H1 (cell line): ENCODE measurements at regions not wholly inside any gene's neighbourhood (a gene's known extent, or its start where the extent isn't known, plus 50 kb on each side); places are given as distances from the start of the nearest gene placed in this dataset.

ENCODE experiments used
- CTCF ChIA-PET: fragments of 300-600 bp; sonication (Branson Sonifier 250); formaldehyde crosslinking; loops from one replicate; lab custom pipeline; 2021; ENCODE audit not compliant: partially characterized antibody; lab: Charles Lee
- POLR2A ChIA-PET: fragments of 300-600 bp; sonication (Branson Sonifier 250); formaldehyde crosslinking; loops from one replicate; lab custom pipeline; 2021; ENCODE audit warnings: inconsistent platforms; ENCODE audit not compliant: partially characterized antibody; lab: Charles Lee
- DNase-seq, 2 experiments: peaks; one replicate each; pipeline versions ENCODE4 v3.0.0 to v3.0.0-alpha.2; 2010 to 2022; ENCODE audit warnings: low spot score in 2 of 2, low read depth in 1 of 2, mixed read lengths in 1 of 2
- FAIRE-seq: peaks from 2 replicates; lab custom pipeline; 2011; peaks lifted over from hg19 to GRCh38; lab: Jason Lieb, UNC
- H2AFZ ChIP-seq: 2 replicates; pipeline ENCODE4 v1.8.1; 2012; ENCODE audit warnings: low read length, inconsistent platforms
- H2AK5ac ChIP-seq: 2 replicates; pipeline ENCODE4 v1.6.1; 2013; ENCODE audit warnings: low read depth, low read length
- H2BK120ac ChIP-seq: replicated peaks from 2 replicates; pipeline ENCODE3; 2013; ENCODE audit warnings: low read depth, low read length, inconsistent platforms
- H2BK12ac ChIP-seq: 2 replicates; pipeline ENCODE4 v1.6.1; 2013; ENCODE audit warnings: low read depth, low read length
- H2BK15ac ChIP-seq: 2 replicates; pipeline ENCODE4 v1.6.1; 2013; ENCODE audit warnings: low read length
- H2BK20ac ChIP-seq: 2 replicates; pipeline ENCODE4 v1.6.1; 2013; ENCODE audit warnings: low read length
- H2BK5ac ChIP-seq: 2 replicates; pipeline ENCODE4 v1.6.1; 2013; ENCODE audit warnings: low read depth, low read length
- H3K14ac ChIP-seq: 2 replicates; pipeline ENCODE4 v1.6.1; 2013; ENCODE audit warnings: inconsistent platforms; ENCODE audit not compliant: insufficient read length
- H3K18ac ChIP-seq: 2 replicates; pipeline ENCODE4 v1.6.1; 2013; ENCODE audit warnings: low read length; ENCODE audit errors: extremely low read depth
- H3K23ac ChIP-seq: 2 replicates; pipeline ENCODE4 v1.6.1; 2013; ENCODE audit warnings: inconsistent platforms; ENCODE audit not compliant: insufficient read length
- H3K23me2 ChIP-seq: 2 replicates; pipeline ENCODE4 v1.6.1; 2013; ENCODE audit warnings: low read depth, low read length
- H3K27ac ChIP-seq: 2 replicates; pipeline ENCODE4 v1.6.1; 2011; ENCODE audit warnings: low read depth, low read length, inconsistent platforms
- H3K27me3 ChIP-seq, 4 experiments: replicated peaks in 1 of 4; 1 replicate in 1 of 4; 2 replicates in 3 of 4; pipeline versions ENCODE4 v1.6.1 to v1.8.1; 2011 to 2013; ENCODE audit warnings: low read length in 3 of 4, mild to moderate bottlenecking in 3 of 4, inconsistent platforms in 2 of 4, mixed read lengths in 2 of 4, moderate library complexity in 1 of 4; ENCODE audit not compliant: control insufficient read depth in 3 of 4, insufficient read depth in 3 of 4; ENCODE audit errors: extremely low read depth in 1 of 4
- H3K36me3 ChIP-seq, 4 experiments: 2 replicates each; pipeline versions ENCODE4 v1.6.1 to v1.8.1; 2011 to 2013; ENCODE audit warnings: mild to moderate bottlenecking in 4 of 4, low read length in 3 of 4, moderate library complexity in 2 of 4, control low read depth in 1 of 4, inconsistent platforms in 1 of 4; ENCODE audit not compliant: insufficient read depth in 4 of 4, control insufficient read depth in 2 of 4
- H3K4ac ChIP-seq: replicated peaks from 2 replicates; pipeline ENCODE3; 2013; ENCODE audit warnings: low read length, low read depth, mixed read lengths, inconsistent platforms; ENCODE audit not compliant: insufficient read length
- H3K4me1 ChIP-seq, 4 experiments: replicated peaks in 1 of 4; 1 replicate in 1 of 4; 2 replicates in 3 of 4; pipeline versions ENCODE4 v1.6.1 to v1.8.1; 2011 to 2013; ENCODE audit warnings: low read length in 3 of 4, inconsistent platforms in 2 of 4, mixed read lengths in 1 of 4; ENCODE audit not compliant: insufficient read depth in 4 of 4, control insufficient read depth in 3 of 4
- H3K4me2 ChIP-seq, 2 experiments: 2 replicates each; pipeline versions ENCODE4 v1.6.1 to v1.8.1; 2011 to 2013; ENCODE audit warnings: low read depth in 2 of 2, low read length in 2 of 2, control low read depth in 1 of 2, inconsistent platforms in 1 of 2, mild to moderate bottlenecking in 1 of 2; ENCODE audit not compliant: insufficient read depth in 1 of 2
- H3K4me3 ChIP-seq, 4 experiments: fragments of 200-600, 300-600 bp in 1 of 4; sonication (generic), shearing (Covaris generic), sonication (Bioruptor Twin) in 1 of 4; 2 replicates each; pipeline versions ENCODE4 v1.5.1 to v1.8.1; 2011 to 2016; ENCODE audit warnings: low read length in 4 of 4, low read depth in 3 of 4, control low read depth in 2 of 4, inconsistent platforms in 2 of 4, mild to moderate bottlenecking in 2 of 4, mixed read lengths in 1 of 4, moderate library complexity in 1 of 4; ENCODE audit not compliant: insufficient read depth in 2 of 4; ENCODE audit errors: extremely low read depth in 1 of 4
- H3K56ac ChIP-seq: replicated peaks from 2 replicates; pipeline ENCODE3; 2013; ENCODE audit warnings: low read depth, mild to moderate bottlenecking, mixed read lengths, low read length, inconsistent platforms; ENCODE audit not compliant: insufficient read length
- H3K79me1 ChIP-seq: 2 replicates; pipeline ENCODE4 v1.6.1; 2013; ENCODE audit warnings: low read depth, low read length, control low read depth
- H3K79me2 ChIP-seq, 2 experiments: 2 replicates each; pipeline versions ENCODE4 v1.6.1 to v1.8.1; 2012 to 2013; ENCODE audit warnings: low read length in 2 of 2, mild to moderate bottlenecking in 2 of 2, inconsistent platforms in 1 of 2; ENCODE audit not compliant: insufficient read depth in 2 of 2, control insufficient read depth in 1 of 2
- H3K9ac ChIP-seq, 4 experiments: replicated peaks in 1 of 4; 1 replicate in 1 of 4; 2 replicates in 3 of 4; pipeline versions ENCODE4 v1.6.1 to v1.8.1; 2011 to 2013; ENCODE audit warnings: low read depth in 3 of 4, low read length in 3 of 4, control low read depth in 2 of 4, mild to moderate bottlenecking in 2 of 4, moderate library complexity in 2 of 4, inconsistent platforms in 1 of 4; ENCODE audit errors: extremely low read depth in 1 of 4
- H3K9me3 ChIP-seq, 2 experiments: 2 replicates each; pipeline versions ENCODE4 v1.6.1 to v1.8.1; 2012 to 2013; ENCODE audit warnings: mild to moderate bottlenecking in 2 of 2, moderate library complexity in 2 of 2, control low read depth in 1 of 2, inconsistent platforms in 1 of 2, low read depth in 1 of 2, low read length in 1 of 2, mixed read lengths in 1 of 2; ENCODE audit not compliant: insufficient read depth in 2 of 2
- H4K20me1 ChIP-seq, 2 experiments: replicated peaks in 1 of 2; 2 replicates each; pipeline versions ENCODE3 to v1.8.1; 2011 to 2013; ENCODE audit warnings: inconsistent platforms in 2 of 2, low read length in 2 of 2, mild to moderate bottlenecking in 1 of 2; ENCODE audit not compliant: insufficient read depth in 2 of 2, control insufficient read depth in 1 of 2
- H4K5ac ChIP-seq: 2 replicates; pipeline ENCODE4 v1.6.1; 2013; ENCODE audit warnings: low read length, low read depth, mixed read lengths, inconsistent platforms; ENCODE audit not compliant: insufficient read length
- H4K8ac ChIP-seq: 2 replicates; pipeline ENCODE4 v1.8.0; 2013; ENCODE audit warnings: mild to moderate bottlenecking, moderate library complexity, low read length, inconsistent platforms; ENCODE audit not compliant: insufficient read depth; ENCODE audit errors: extremely low read depth
- H4K91ac ChIP-seq: replicated peaks from 2 replicates; pipeline ENCODE3; 2013; ENCODE audit warnings: low read length, mixed read lengths, inconsistent platforms; ENCODE audit not compliant: insufficient read length
- ATF3 ChIP-seq: IDR thresholded peaks from 2 replicates; pipeline ENCODE4 v1.6.1; 2011; ENCODE audit warnings: low read depth, mild to moderate bottlenecking, low read length; ENCODE audit not compliant: insufficient read depth
- CTCF ChIP-seq, 3 experiments: IDR thresholded peaks; 1 replicate in 2 of 3; 2 replicates in 1 of 3; pipeline versions ENCODE4 v1.5.1 to v1.6.1; 2011; ENCODE audit warnings: low read length in 3 of 3, mild to moderate bottlenecking in 3 of 3, inconsistent platforms in 2 of 3, low read depth in 1 of 3, moderate library complexity in 1 of 3; ENCODE audit not compliant: insufficient read depth in 1 of 3; ENCODE audit errors: control extremely low read depth in 1 of 3
- RXRA ChIP-seq: IDR thresholded peaks from 2 replicates; pipeline ENCODE4 v1.6.1; 2011; ENCODE audit warnings: low read depth, mild to moderate bottlenecking, low read length, moderate library complexity; ENCODE audit not compliant: insufficient read depth
- SUZ12 ChIP-seq: fragments of 200-600 bp; sonication (generic); IDR thresholded peaks from 2 replicates; pipeline ENCODE4 v1.6.1; 2012; ENCODE audit warnings: mild to moderate bottlenecking, inconsistent platforms, low read length, moderate library complexity, mixed read lengths
- WGBS, 2 experiments: shearing (Covaris generic) in 1 of 2; methylation state at CpG; one replicate each; pipeline versions ENCODE4 v1.1.6 to v1.1.7; 2013 to 2015; ENCODE audit warnings: low lambda C conversion rate in 2 of 2, mixed read lengths in 2 of 2, inconsistent platforms in 1 of 2, low coverage in 1 of 2, missing lambda C conversion rate in 1 of 2; ENCODE audit not compliant: insufficient replicate concordance in 2 of 2, insufficient coverage in 1 of 2, insufficient read length in 1 of 2; ENCODE audit errors: extremely low coverage in 1 of 2, missing lambda C conversion rate in 1 of 2; 5-methylcytosine and 5-hydroxymethylcytosine counted together

GRCh38 chr6:151186306-151186705, 53.5 kb upstream of the AKAP12 start:
- FAIRE-seq, result no peak
- H3K23ac ChIP-seq, result no peak overlapping the region
- no peak overlapping the region for H2BK15ac ChIP-seq
- no peaks in the 10 kb centered on the region for H3K27me3 ChIP-seq
- H3K14ac ChIP-seq, result no peak overlapping the region
- TF ChIP-seq CTCF (IDR thresholded peaks at IDR 0.05; ENCODE audit: control extremely low read depth in 1 of 3, insufficient read depth in 1 of 3, low read depth in 1 of 3, low read length in 3 of 3) (no peak), RXRA (no peak), SUZ12 (no peak), ATF3 (no peak)
- no peak overlapping the region for H2AFZ ChIP-seq
- no peak overlapping the region for H2BK12ac ChIP-seq
- ChIA-PET CTCF (no interaction called here), POLR2A (no interaction called here)
- peaks cover 0 to 11% of the 10 kb centered on the region in 2 experiments; a peak in 2 of 4 replicates for H3K9me3 ChIP-seq
- no peak overlapping the region for H2BK20ac ChIP-seq
- no peak overlapping the region for H3K56ac ChIP-seq
- H4K20me1 ChIP-seq, result no peaks in the 10 kb centered on the region
- no peak overlapping the region for H4K91ac ChIP-seq
- no peak overlapping the region for H2BK120ac ChIP-seq
- no peak overlapping the region for H3K4me2 ChIP-seq
- no peaks in the 10 kb centered on the region for H3K36me3 ChIP-seq
- H4K5ac ChIP-seq, result no peak overlapping the region
- H3K4me1 ChIP-seq, result no peaks in the 10 kb centered on the region; a peak in 1 of 7 replicates
- 67% methylated on average over 1 of the region's 1 CpG; no CpG with 5 or more reads in 1 of the 2 experiments for WGBS, 2 experiments
- H3K9ac ChIP-seq, result no peak overlapping the region
- no peaks in the 10 kb centered on the region for H3K79me1 ChIP-seq
- H3K79me2 ChIP-seq, result no peaks in the 10 kb centered on the region
- H2BK5ac ChIP-seq, result no peak overlapping the region
- no peak overlapping the region for H3K18ac ChIP-seq
- no peak overlapping the region for H4K8ac ChIP-seq
- no peak overlapping the region for H3K27ac ChIP-seq
- no peak overlapping the region for H3K4me3 ChIP-seq
- H3K4ac ChIP-seq, result no peak overlapping the region
- no peak overlapping the region for H2AK5ac ChIP-seq
- no peak for DNase-seq
- no peaks in the 10 kb centered on the region for H3K23me2 ChIP-seq
